HFFc6 (cell line): ENCODE measurements at regions not wholly inside any gene's neighbourhood (a gene's known extent, or its start where the extent isn't known, plus 50 kb on each side); places are given as distances from the start of the nearest gene placed in this dataset.

Experiments
- DNase-seq: peaks from one replicate; pipeline ENCODE4 v3.0.0-alpha.2; 2018
- H3K27ac Mint-ChIP-seq: 2 replicates; pipeline ENCODE4 v1.8.0; 2020; ENCODE audit warnings: mild to moderate bottlenecking, mixed read lengths
- H3K27me3 Mint-ChIP-seq: 2 replicates; pipeline ENCODE4 v1.8.0; 2021; ENCODE audit warnings: mild to moderate bottlenecking, moderate library complexity, mixed read lengths; ENCODE audit not compliant: insufficient read depth
- H3K36me3 Mint-ChIP-seq: 2 replicates; pipeline ENCODE4 v1.8.0; 2021; ENCODE audit warnings: low read depth, mixed read lengths
- H3K4me1 Mint-ChIP-seq: 2 replicates; pipeline ENCODE4 v1.8.0; 2020; ENCODE audit warnings: low read depth, mixed read lengths
- H3K4me3 Mint-ChIP-seq: 2 replicates; pipeline ENCODE4 v1.8.0; 2020; ENCODE audit warnings: mild to moderate bottlenecking, moderate library complexity, mixed read lengths
- H3K9me3 Mint-ChIP-seq: 2 replicates; pipeline ENCODE4 v1.8.0; 2020; ENCODE audit warnings: mild to moderate bottlenecking, mixed read lengths
- CTCF ChIP-seq: fragments of 200-600 bp; sonication (generic); IDR thresholded peaks from 2 replicates; pipeline ENCODE4 v1.5.0; 2021; ENCODE audit warnings: antibody characterized with exemption, mild to moderate bottlenecking

GRCh38 chr9:89892920-89893319 lies 288.1 kb downstream of the GADD45G start:
- DNase-seq: no peak
- no peaks in the 10 kb centered on the region for H3K4me1 Mint-ChIP-seq
- TF ChIP-seq CTCF: no peak
- H3K9me3 Mint-ChIP-seq: peaks cover 45% of the 10 kb centered on the region
- no peak overlapping the region for H3K4me3 Mint-ChIP-seq
- no peak overlapping the region for H3K27ac Mint-ChIP-seq
- H3K27me3 Mint-ChIP-seq: no peaks in the 10 kb centered on the region; the same call in 1 of the 2 replicates
- no peaks in the 10 kb centered on the region; the same call in 1 of the 2 replicates for H3K36me3 Mint-ChIP-seq

- TF ChIP-seq CTCF: no peak
- no peaks in the 10 kb centered on the region; the same call in 1 of the 2 replicates for H3K36me3 Mint-ChIP-seq
- no peak for DNase-seq
- H3K4me3 Mint-ChIP-seq: no peak overlapping the region
- H3K27me3 Mint-ChIP-seq: no peaks in the 10 kb centered on the region; the same call in 1 of the 2 replicates
- peaks cover 44% of the 10 kb centered on the region for H3K9me3 Mint-ChIP-seq
- no peaks in the 10 kb centered on the region for H3K4me1 Mint-ChIP-seq
- no peak overlapping the region for H3K27ac Mint-ChIP-seq
Observed at GRCh38 chr9:89893886-89894285, 289.1 kb downstream of the GADD45G start.

GRCh38 chr9:89896806-89897340 lies 292.1 kb downstream of the GADD45G start:
- H3K4me3 Mint-ChIP-seq: no peak overlapping the region
- no peak for TF ChIP-seq CTCF
- no peak for DNase-seq
- peaks cover 35% of the 10 kb centered on the region for H3K9me3 Mint-ChIP-seq
- H3K36me3 Mint-ChIP-seq: no peaks in the 10 kb centered on the region; the same call in 1 of the 2 replicates
- no peaks in the 10 kb centered on the region for H3K4me1 Mint-ChIP-seq
- no peaks in the 10 kb centered on the region for H3K27me3 Mint-ChIP-seq
- H3K27ac Mint-ChIP-seq: no peak overlapping the region

- H3K36me3 Mint-ChIP-seq: no peaks in the 10 kb centered on the region; the same call in 1 of the 2 replicates
- no peaks in the 10 kb centered on the region for H3K27me3 Mint-ChIP-seq
- H3K9me3 Mint-ChIP-seq: peaks cover 27% of the 10 kb centered on the region
- H3K4me1 Mint-ChIP-seq: no peaks in the 10 kb centered on the region
- no peak for DNase-seq
- no peak overlapping the region for H3K4me3 Mint-ChIP-seq
- TF ChIP-seq CTCF: no peak
- H3K27ac Mint-ChIP-seq: no peak overlapping the region
Observed at GRCh38 chr9:89899573-89899972, 294.8 kb downstream of the GADD45G start.

GRCh38 chr9:89901920-89902319 lies 297.1 kb downstream of the GADD45G start:
- H3K4me1 Mint-ChIP-seq: no peaks in the 10 kb centered on the region
- H3K27ac Mint-ChIP-seq: no peak overlapping the region
- no peak for DNase-seq
- no peaks in the 10 kb centered on the region for H3K36me3 Mint-ChIP-seq
- peaks cover 26% of the 10 kb centered on the region for H3K9me3 Mint-ChIP-seq
- H3K4me3 Mint-ChIP-seq: no peak overlapping the region
- no peak for TF ChIP-seq CTCF
- no peaks in the 10 kb centered on the region for H3K27me3 Mint-ChIP-seq
